ENCODE measurements at regions not wholly inside any gene's neighbourhood (a gene's known extent, or its start where the extent isn't known, plus 50 kb on each side); places are given as distances from the start of the nearest gene placed in this dataset.

DNA sequence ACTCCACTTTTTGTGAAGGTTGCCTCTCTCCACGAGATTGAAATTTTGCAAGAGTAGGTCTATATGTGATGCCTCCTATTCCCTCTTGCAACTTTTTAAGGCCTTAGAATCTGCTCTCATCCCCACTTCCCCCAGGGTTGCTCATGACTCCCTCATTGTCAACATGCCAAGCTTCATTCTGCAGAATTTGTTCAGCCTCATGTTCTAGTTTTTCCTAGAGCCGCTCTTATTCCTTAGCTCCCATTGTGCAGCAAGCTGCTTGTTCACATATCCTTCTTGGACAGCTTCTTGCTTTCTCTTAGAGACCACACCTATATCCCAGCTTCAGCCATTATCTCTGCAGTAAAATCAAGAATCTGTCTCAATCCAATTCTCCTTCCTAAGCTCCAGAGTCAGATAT lies 82.4 kb downstream of the CNGA2 start:
- H3K4me3 ChIP-seq: no peak overlapping the region
- intact Hi-C loops (cut with DNase I; ENCODE audit: low total_unique reads): no loop called here
- H3K27me3 ChIP-seq: no peaks in the 10 kb centered on the region
- no peaks in the 10 kb centered on the region for H3K36me3 ChIP-seq
- TF ChIP-seq, protein P1, sequence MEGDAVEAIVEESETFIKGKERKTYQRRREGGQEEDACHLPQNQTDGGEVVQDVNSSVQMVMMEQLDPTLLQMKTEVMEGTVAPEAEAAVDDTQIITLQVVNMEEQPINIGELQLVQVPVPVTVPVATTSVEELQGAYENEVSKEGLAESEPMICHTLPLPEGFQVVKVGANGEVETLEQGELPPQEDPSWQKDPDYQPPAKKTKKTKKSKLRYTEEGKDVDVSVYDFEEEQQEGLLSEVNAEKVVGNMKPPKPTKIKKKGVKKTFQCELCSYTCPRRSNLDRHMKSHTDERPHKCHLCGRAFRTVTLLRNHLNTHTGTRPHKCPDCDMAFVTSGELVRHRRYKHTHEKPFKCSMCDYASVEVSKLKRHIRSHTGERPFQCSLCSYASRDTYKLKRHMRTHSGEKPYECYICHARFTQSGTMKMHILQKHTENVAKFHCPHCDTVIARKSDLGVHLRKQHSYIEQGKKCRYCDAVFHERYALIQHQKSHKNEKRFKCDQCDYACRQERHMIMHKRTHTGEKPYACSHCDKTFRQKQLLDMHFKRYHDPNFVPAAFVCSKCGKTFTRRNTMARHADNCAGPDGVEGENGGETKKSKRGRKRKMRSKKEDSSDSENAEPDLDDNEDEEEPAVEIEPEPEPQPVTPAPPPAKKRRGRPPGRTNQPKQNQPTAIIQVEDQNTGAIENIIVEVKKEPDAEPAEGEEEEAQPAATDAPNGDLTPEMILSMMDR (IDR thresholded peaks at IDR 0.05): no peak
- no peak overlapping the region for H3K27ac ChIP-seq
- H3K9me3 ChIP-seq: no peaks in the 10 kb centered on the region
- no peaks in the 10 kb centered on the region for H3K4me1 ChIP-seq
- DNase-seq: no peak

DNA sequence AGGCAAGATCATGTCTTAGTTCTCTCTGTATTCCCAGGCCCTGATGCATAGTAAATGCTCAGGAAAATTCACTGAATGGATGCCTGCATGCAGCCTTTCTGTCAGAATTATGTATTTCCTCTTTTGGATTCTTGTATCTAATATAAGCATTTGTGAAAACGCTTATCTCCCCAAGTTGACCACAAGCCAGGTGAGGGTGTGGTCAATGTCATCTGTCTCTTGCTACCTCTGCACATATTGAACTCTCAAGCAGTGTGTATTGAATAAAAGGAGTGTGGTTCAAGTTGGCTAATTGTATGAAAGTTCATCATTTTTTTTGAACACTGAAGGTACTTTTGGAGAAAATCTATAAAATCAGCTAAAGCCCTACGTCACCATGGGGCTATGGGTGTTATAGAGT lies 84.3 kb downstream of the CNGA2 start:
- TF ChIP-seq, protein P1 (IDR thresholded peaks at IDR 0.05): no peak
- no peak overlapping the region for H3K4me3 ChIP-seq
- DNase-seq: no peak
- no peaks in the 10 kb centered on the region for H3K4me1 ChIP-seq
- H3K27me3 ChIP-seq: no peaks in the 10 kb centered on the region
- H3K27ac ChIP-seq: no peak overlapping the region
- intact Hi-C loops (cut with DNase I; ENCODE audit: low total_unique reads): no loop called here
- H3K9me3 ChIP-seq: no peaks in the 10 kb centered on the region
- H3K36me3 ChIP-seq: no peaks in the 10 kb centered on the region

DNA sequence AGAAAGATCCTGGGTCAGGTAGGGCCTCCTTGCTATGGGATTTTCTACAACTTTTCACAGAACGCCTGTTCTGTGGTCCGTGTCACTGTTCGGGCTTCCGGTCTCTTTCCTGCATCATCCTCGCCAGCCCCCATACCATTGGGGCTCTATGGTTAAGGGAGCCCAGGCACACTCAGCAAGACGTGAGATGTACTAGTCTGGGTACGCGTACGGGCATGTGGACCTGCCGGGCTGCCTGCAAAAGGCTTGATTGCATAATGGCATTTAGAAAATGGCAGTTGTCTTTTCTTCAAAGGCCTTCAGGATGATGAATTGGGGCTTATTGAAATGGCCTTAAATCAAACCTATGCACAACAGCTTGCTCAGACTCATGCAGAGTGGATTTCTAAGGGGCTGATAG lies 86.7 kb downstream of the CNGA2 start:
- DNase-seq: no peak
- no peaks in the 10 kb centered on the region for H3K36me3 ChIP-seq
- TF ChIP-seq, protein P1 (IDR thresholded peaks at IDR 0.05): no peak
- H3K27me3 ChIP-seq: no peaks in the 10 kb centered on the region
- intact Hi-C loops (cut with DNase I; ENCODE audit: low total_unique reads): no loop called here
- H3K4me3 ChIP-seq: no peak overlapping the region
- no peak overlapping the region for H3K27ac ChIP-seq
- H3K9me3 ChIP-seq: no peaks in the 10 kb centered on the region
- no peaks in the 10 kb centered on the region for H3K4me1 ChIP-seq

DNA sequence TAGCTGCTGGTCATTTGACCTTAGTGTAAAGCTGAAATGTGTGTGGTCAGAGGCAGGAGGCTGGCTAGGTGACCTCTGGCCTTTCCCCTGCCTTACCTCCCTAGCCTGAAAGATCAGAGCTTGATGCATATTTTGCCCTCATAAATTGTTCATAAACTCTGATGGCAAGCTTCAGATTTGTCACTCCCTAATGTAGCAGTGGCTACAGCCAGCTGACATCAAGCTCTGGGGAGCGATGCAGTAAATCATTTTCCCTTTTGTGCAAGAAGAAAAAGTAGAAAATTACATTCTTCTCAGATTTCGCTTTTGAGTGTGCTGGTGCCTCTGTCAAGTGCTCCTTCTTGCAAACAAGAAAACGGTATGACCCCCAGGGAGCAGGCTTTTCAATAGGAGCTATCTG lies 87.7 kb upstream of the MAGEA4 start:
- Histone ChIP-seq H3K4me3 (no peak overlapping the region), H3K27ac (no peak overlapping the region), H3K27me3 (no peaks in the 10 kb centered on the region), H3K4me1 (no peaks in the 10 kb centered on the region), H3K9me3 (no peaks in the 10 kb centered on the region), H3K36me3 (no peaks in the 10 kb centered on the region)
- no peak for DNase-seq
- TF ChIP-seq, protein P1 (IDR thresholded peaks at IDR 0.05): no peak
- intact Hi-C loops (cut with DNase I; ENCODE audit: low total_unique reads): no loop called here

DNA sequence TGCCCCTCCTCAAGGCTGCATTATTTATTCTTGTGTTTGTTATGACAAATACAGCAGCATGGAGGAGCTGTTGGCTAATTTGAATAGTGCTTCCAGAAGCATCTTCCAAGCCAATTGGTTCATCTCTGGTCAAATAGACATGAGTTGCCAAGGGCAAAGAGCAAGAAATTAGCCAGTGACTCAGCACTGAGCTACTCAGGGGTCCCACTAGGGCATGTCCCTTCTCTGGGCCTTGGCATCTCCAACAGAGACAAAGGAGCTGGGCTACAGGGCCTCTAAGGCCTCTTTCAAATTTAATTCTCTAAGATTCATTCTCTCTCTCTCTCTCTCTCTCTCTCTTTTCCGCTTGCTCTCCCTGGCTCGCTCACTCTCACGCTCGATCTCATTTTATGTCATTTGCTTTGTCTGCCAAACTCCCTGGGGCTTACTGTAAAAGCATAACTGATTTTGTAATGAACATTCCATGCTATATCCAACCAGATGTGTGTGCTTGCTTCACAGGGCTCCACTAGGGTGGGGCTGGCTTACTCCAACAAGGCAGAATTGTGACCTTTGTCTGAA lies 86.7 kb upstream of the MAGEA4 start:
- DNase-seq: peak; percentile 20 to 57
- Histone ChIP-seq H3K4me3 (no peak overlapping the region), H3K4me1 (no peaks in the 10 kb centered on the region), H3K36me3 (no peaks in the 10 kb centered on the region), H3K27ac (no peak overlapping the region), H3K9me3 (no peaks in the 10 kb centered on the region), H3K27me3 (no peaks in the 10 kb centered on the region)
- intact Hi-C loops (cut with DNase I; ENCODE audit: low total_unique reads): no loop called here
- TF ChIP-seq, protein P1 (IDR thresholded peaks at IDR 0.05): no peak
